ENCODE measurements at regions not wholly inside any gene's neighbourhood (a gene's known extent, or its start where the extent isn't known, plus 50 kb on each side); places are given as distances from the start of the nearest gene placed in this dataset.

DNA sequence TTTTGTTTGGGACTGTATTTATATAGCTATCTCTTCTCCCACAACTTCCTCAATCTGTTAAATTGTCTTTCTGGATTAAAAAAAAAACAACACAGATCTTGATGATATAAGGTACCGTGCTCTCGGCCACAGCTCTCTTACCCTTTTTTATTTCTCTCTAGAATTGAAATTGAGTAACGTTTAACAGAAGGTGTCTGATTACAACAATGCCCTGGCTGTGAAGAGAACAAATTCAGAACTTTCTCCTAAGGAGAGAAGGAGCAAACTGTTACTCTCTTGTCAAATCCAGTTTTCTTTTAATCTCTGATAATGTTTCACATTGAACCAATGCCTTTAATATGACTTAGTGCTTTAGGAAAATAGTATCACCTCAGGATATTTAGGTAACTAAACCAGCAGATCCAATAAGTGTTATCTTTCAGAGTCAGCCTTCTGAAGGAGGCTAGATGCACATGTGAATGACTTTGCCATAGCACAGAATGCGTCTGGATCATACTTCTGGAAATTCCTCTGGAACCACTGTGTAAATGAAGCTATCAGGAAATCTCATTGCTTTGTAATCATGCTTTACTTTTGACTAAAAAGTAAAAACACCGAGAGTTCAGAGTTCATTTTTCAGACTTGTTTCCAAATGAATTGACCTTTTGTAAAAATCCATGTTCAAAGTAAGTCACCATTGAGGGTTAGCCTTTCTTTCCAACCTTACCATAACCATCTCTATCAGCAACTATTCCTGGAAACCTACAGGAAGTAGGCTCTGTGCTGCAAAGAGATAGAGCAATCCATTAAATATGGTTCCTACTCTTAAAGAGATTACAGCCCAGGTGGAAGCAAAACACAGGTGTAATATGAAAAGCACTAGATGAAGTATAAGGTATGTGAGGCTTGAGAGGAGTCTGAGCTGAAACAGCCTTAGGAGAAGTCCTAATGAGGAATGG is 147.0 kb upstream of the OSR1 start:
- H3K4me3 ChIP-seq (ENCODE audit: low read depth, low read length): no peak overlapping the region
- no peak for DNase-seq (ENCODE audit: low read depth, low spot score)
- TF ChIP-seq, protein P1, sequence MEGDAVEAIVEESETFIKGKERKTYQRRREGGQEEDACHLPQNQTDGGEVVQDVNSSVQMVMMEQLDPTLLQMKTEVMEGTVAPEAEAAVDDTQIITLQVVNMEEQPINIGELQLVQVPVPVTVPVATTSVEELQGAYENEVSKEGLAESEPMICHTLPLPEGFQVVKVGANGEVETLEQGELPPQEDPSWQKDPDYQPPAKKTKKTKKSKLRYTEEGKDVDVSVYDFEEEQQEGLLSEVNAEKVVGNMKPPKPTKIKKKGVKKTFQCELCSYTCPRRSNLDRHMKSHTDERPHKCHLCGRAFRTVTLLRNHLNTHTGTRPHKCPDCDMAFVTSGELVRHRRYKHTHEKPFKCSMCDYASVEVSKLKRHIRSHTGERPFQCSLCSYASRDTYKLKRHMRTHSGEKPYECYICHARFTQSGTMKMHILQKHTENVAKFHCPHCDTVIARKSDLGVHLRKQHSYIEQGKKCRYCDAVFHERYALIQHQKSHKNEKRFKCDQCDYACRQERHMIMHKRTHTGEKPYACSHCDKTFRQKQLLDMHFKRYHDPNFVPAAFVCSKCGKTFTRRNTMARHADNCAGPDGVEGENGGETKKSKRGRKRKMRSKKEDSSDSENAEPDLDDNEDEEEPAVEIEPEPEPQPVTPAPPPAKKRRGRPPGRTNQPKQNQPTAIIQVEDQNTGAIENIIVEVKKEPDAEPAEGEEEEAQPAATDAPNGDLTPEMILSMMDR (IDR thresholded peaks at IDR 0.05; ENCODE audit: low read depth, low read length): no peak
- POLR2A ChIA-PET: no interaction called here
- H3K9me3 ChIP-seq (ENCODE audit: control insufficient read depth, insufficient read depth, low read length): no peaks in the 10 kb centered on the region
- H3K27ac ChIP-seq (ENCODE audit: low read depth, low read length): no peak overlapping the region
- CTCF ChIA-PET: no interaction called here
- H3K27me3 ChIP-seq (ENCODE audit: control insufficient read depth, insufficient read depth, low read length): peaks cover 20% of the 10 kb centered on the region

DNA sequence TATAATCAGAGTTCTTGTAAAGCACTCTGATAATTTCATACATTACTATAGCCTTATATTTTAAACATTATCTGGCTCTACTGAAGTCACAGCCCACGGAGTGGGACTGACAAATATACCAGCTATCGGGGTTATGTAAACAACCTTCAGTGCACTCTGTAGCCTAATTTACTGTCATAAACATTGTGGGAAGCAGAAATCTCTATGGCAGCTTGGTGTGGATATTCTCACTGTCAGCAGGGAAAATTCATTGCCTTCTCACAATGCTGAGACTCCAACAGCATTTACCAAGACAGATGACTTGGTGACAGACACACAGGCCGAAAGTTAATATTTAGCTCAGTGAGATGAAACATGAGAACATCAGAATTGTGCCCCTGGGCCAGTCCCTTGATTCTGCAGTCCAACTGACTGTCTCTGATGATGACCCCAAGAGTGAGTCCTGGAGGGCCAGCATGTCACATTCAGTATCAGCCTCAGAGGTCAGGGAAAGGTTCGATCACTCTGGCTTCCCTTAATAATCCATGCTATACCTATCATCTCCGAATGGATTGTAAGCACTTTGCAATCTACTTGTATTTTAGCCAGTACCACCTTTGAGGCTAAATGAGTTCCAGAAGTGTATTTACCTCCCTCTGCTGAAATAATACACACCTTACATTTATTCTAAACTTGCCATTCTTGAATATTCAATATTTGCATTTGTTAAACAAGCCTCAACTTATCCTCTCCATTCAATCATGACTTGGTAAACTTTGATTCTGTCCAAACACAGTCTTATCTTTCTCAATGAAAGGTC is 146.2 kb upstream of the OSR1 start:
- CTCF ChIA-PET: no interaction called here
- TF ChIP-seq, protein P1 (IDR thresholded peaks at IDR 0.05; ENCODE audit: low read depth, low read length): no peak
- POLR2A ChIA-PET: interaction anchor here (0.6 to 0.7 kb wide), 2 partner anchors 34 to 978 kb away, joined by 3 to 7 read pairs; no protein-coding TSS in a partner anchor

DNA sequence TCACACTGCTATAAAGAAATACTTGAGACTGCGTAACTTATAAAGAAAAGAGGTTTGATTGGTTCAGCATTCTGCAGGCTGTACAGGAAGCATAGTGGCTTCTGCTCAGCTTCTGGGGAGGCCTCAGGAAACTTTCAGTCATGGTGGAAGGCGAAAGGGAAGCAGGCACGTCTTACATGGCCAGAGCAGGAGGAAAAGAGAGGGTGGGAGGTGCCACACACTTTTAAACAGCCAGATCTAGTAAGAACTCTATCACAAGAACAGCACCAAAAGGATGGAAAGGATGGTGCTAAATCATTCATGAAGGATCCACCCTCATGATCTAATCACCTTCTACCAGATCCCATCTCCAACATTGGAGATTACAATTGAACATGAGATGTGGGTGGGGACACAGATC is 145.5 kb upstream of the OSR1 start:
- TF ChIP-seq, protein P1 (IDR thresholded peaks at IDR 0.05; ENCODE audit: low read depth, low read length): no peak
- ChIA-PET CTCF (no interaction called here), POLR2A (interaction anchor here (0.7 kb wide), 1 partner anchor 977 kb away, joined by 7 read pairs; no protein-coding TSS in a partner anchor)
- H3K27ac ChIP-seq (ENCODE audit: low read depth, low read length): no peak overlapping the region
- H3K4me3 ChIP-seq (ENCODE audit: low read depth, low read length): no peak overlapping the region
- H3K27me3 ChIP-seq (ENCODE audit: control insufficient read depth, insufficient read depth, low read length): peaks cover 20% of the 10 kb centered on the region
- no peaks in the 10 kb centered on the region for H3K9me3 ChIP-seq (ENCODE audit: control insufficient read depth, insufficient read depth, low read length)
- no peak for DNase-seq (ENCODE audit: low read depth, low spot score)

More for the DNA sequence above, 146.2 kb upstream of the OSR1 start:
- Histone ChIP-seq H3K27ac (ENCODE audit: low read depth, low read length) (no peak overlapping the region), H3K9me3 (ENCODE audit: control insufficient read depth, insufficient read depth, low read length) (no peaks in the 10 kb centered on the region), H3K27me3 (ENCODE audit: control insufficient read depth, insufficient read depth, low read length) (peaks cover 20% of the 10 kb centered on the region), H3K4me3 (ENCODE audit: low read depth, low read length) (no peak overlapping the region)
- no peak for DNase-seq (ENCODE audit: low read depth, low spot score)

DNA sequence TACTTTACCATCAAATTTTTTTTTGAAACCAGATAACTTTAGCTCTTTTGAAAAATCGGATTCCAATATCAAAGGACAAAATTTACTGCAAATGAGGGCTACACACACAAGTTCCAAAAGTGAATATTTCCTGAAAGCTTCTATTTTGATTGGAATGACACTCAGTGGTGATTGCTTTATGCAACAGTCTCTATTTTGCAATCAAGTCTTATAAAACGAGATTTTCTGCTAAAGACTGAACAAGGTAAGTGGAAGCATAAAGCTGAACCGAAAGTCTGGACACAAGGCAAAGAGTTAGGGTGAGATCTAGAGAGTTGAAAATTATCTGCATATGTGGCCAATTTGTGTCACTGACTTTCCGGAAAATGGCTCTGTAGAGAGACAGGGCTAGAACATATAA is 145.0 kb upstream of the OSR1 start:
- CTCF ChIA-PET: no interaction called here
- H3K4me3 ChIP-seq (ENCODE audit: low read depth, low read length): no peak overlapping the region
- POLR2A ChIA-PET: no interaction called here
- no peak overlapping the region for H3K27ac ChIP-seq (ENCODE audit: low read depth, low read length)
- H3K27me3 ChIP-seq (ENCODE audit: control insufficient read depth, insufficient read depth, low read length): peaks cover 16% of the 10 kb centered on the region
- DNase-seq (ENCODE audit: low read depth, low spot score): no peak
- H3K9me3 ChIP-seq (ENCODE audit: control insufficient read depth, insufficient read depth, low read length): no peaks in the 10 kb centered on the region
- TF ChIP-seq, protein P1 (IDR thresholded peaks at IDR 0.05; ENCODE audit: low read depth, low read length): no peak

DNA sequence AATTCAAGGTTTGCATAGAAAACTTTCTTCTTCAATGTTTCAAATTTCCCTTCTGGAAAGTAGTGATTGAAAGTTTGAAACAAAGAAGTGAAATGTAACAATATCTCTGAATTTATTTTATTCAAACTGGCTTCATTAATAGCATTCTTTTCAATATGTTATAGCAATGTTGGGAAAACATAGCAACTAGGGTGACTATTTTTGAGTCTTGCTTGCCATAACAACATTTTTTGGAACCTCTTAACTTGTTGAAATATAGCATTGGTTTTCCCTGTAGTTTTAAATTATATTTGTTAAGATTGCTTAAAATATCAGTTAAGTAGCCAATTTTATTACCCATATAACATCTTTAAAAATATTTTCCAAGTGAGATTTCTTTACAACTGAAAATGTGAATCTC is 141.7 kb upstream of the OSR1 start:
- TF ChIP-seq, protein P1 (IDR thresholded peaks at IDR 0.05; ENCODE audit: low read depth, low read length): no peak
- no peaks in the 10 kb centered on the region for H3K27me3 ChIP-seq (ENCODE audit: control insufficient read depth, insufficient read depth, low read length)
- DNase-seq (ENCODE audit: low read depth, low spot score): no peak
- ChIA-PET POLR2A (no interaction called here), CTCF (no interaction called here)
- no peak overlapping the region for H3K27ac ChIP-seq (ENCODE audit: low read depth, low read length)
- no peak overlapping the region for H3K4me3 ChIP-seq (ENCODE audit: low read depth, low read length)
- no peaks in the 10 kb centered on the region for H3K9me3 ChIP-seq (ENCODE audit: control insufficient read depth, insufficient read depth, low read length)
